Gastroesophageal sphincter (tissue), 4 donors: ENCODE measurements at regions not wholly inside any gene's neighbourhood (a gene's known extent, or its start where the extent isn't known, plus 50 kb on each side); places are given as distances from the start of the nearest gene placed in this dataset.

ENCODE experiments used
- ATAC-seq: fragments of 150-250 bp; one replicate; pipeline ENCODE4 v1.9.1; 2016; ENCODE audit warnings: mild to moderate bottlenecking, moderate library complexity
- H3K27ac ChIP-seq, 4 donors: fragments of 200-600 bp; sonication (generic) in 3 of 4; 1 replicate in 3 of 4; 2 replicates in 1 of 4; pipeline ENCODE4 v1.5.1; 2016 to 2019
- H3K27me3 ChIP-seq: fragments of 200-600 bp; sonication (generic); one replicate; pipeline ENCODE4 v1.5.1; 2019
- H3K36me3 ChIP-seq, 2 donors: fragments of 200-600 bp; sonication (generic); one replicate each; pipeline ENCODE4 v1.5.1; 2019; ENCODE audit warnings: control low read depth in 1 of 2
- H3K4me1 ChIP-seq, 3 donors: fragments of 200-600 bp; sonication (generic); 1 replicate in 2 of 3; 2 replicates in 1 of 3; pipeline ENCODE4 v1.5.1; 2016 to 2019; ENCODE audit warnings: control low read depth in 2 of 3
- H3K4me3 ChIP-seq, 2 donors: fragments of 200-600 bp; sonication (generic); one replicate each; pipeline ENCODE4 v1.5.1; 2019; ENCODE audit warnings: mild to moderate bottlenecking in 1 of 2, moderate library complexity in 1 of 2
- H3K9me3 ChIP-seq, 3 donors: fragments of 200-600 bp; sonication (generic); one replicate each; pipeline ENCODE4 v1.5.1; 2017 to 2019; ENCODE audit warnings: control low read depth in 2 of 3
- EP300 ChIP-seq: sonication (generic); formaldehyde crosslinking; IDR thresholded peaks from one replicate; pipeline ENCODE4 v1.6.1; 2017; ENCODE audit warnings: antibody characterized with exemption, mild to moderate bottlenecking
- POLR2A ChIP-seq, 2 donors: fragments of 450-650 bp; IDR thresholded peaks; one replicate each; pipeline ENCODE4 v1.6.1; 2017; ENCODE audit warnings: antibody characterized with exemption in 2 of 2, mild to moderate bottlenecking in 2 of 2, moderate library complexity in 1 of 2
- POLR2AphosphoS5 ChIP-seq: sonication (generic); formaldehyde crosslinking; IDR thresholded peaks from one replicate; pipeline ENCODE4 v1.6.1; 2017; ENCODE audit warnings: antibody characterized with exemption
- WGBS, 2 donors: methylation state at CpG; one replicate each; pipeline ENCODE4 v1.1.5; 2018; ENCODE audit warnings: low coverage in 1 of 2; 5-methylcytosine and 5-hydroxymethylcytosine counted together
- TF ChIP-seq, protein P1 (sequence below), 4 experiments: fragments of 200-600 bp in 2 of 4; fragments of 450-650 bp in 2 of 4; sonication (generic) in 1 of 4; IDR thresholded peaks; one replicate each; pipeline ENCODE4 v1.5.1; 2017 to 2019; ENCODE audit warnings: antibody characterized with exemption in 4 of 4, mild to moderate bottlenecking in 2 of 4, moderate library complexity in 2 of 4

DNA sequence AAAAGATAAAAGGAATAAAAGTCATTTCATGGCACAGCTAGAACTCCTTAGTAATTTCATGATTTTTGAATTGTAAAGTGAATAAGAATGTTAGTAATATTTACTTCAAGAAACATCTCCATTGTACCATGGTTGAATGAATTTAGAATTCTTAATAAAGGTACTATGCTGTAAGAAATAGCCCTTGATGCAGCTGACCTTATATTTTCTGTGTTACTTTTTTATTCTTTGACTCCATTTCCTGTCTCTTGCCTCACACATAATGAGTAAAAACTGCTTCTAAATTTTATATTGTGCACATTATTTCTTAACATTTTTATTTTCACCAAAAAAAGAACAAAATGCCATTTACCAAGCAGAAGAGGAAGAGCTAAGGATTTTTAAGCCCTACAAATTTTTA, 81.9 kb upstream of the PDHA2 start:
- TF ChIP-seq EP300 (no peak), POLR2AphosphoS5 (no peak)
- TF ChIP-seq, protein P1, sequence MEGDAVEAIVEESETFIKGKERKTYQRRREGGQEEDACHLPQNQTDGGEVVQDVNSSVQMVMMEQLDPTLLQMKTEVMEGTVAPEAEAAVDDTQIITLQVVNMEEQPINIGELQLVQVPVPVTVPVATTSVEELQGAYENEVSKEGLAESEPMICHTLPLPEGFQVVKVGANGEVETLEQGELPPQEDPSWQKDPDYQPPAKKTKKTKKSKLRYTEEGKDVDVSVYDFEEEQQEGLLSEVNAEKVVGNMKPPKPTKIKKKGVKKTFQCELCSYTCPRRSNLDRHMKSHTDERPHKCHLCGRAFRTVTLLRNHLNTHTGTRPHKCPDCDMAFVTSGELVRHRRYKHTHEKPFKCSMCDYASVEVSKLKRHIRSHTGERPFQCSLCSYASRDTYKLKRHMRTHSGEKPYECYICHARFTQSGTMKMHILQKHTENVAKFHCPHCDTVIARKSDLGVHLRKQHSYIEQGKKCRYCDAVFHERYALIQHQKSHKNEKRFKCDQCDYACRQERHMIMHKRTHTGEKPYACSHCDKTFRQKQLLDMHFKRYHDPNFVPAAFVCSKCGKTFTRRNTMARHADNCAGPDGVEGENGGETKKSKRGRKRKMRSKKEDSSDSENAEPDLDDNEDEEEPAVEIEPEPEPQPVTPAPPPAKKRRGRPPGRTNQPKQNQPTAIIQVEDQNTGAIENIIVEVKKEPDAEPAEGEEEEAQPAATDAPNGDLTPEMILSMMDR (IDR thresholded peaks at IDR 0.05), result no peak
- no peak for ATAC-seq

DNA sequence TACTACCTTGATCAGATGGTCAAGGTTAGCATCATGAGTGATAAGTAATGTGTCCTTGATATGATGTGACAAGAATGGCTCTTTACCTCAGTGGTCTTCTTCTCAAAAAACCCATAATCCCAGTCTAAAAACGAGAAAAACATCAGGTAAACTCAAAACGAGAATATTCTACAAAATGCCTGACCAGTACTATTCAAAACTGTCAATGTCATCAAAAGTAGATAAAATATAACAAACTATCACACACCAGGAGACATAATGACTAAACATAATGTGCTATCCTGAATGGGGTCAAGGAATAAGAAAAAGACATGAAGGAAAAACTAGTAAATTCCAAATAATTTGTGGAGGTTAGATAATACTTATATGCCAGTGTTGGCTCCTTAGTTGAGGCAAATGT, 85.2 kb upstream of the PDHA2 start:
- WGBS, 2 donors, result 60 to 80% methylated on average over 2 of the region's 2 CpGs
- Histone ChIP-seq H3K27ac (no peak overlapping the region), H3K4me1 (no peaks in the 10 kb centered on the region), H3K36me3 (no peaks in the 10 kb centered on the region), H3K4me3 (no peak overlapping the region), H3K9me3 (no peaks in the 10 kb centered on the region), H3K27me3 (no peaks in the 10 kb centered on the region)
- no peak for ATAC-seq
- no peak for TF ChIP-seq POLR2AphosphoS5
- TF ChIP-seq EP300, result no peak
- TF ChIP-seq POLR2A (IDR thresholded peaks at IDR 0.05), result no peak
- TF ChIP-seq, protein P1 (IDR thresholded peaks at IDR 0.05), result no peak

More for the DNA sequence above, 81.9 kb upstream of the PDHA2 start:
- H3K36me3 ChIP-seq, result no peaks in the 10 kb centered on the region
- H3K9me3 ChIP-seq, result no peaks in the 10 kb centered on the region
- no peaks in the 10 kb centered on the region for H3K4me1 ChIP-seq
- no peak overlapping the region for H3K27ac ChIP-seq
- H3K4me3 ChIP-seq, result no peak overlapping the region
- H3K27me3 ChIP-seq, result no peaks in the 10 kb centered on the region

DNA sequence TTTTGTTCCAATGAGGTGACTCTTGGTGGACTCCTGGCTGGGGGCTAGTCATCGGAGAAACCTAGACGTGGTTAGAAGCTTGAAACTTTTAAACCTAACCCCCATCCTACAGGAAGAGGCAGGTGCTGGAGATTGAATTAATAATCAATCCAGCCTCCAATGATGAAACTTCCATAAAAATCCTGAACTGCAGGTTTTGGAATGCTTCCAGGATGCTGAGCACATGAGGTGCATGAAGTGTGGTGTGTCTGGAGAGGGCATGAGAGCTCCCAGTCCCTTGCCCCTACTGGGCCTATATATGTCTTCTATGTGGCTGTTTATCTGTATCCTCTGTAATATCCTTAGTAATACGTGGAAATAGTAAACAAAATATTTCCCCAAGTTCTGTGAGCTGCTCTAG, 90.7 kb upstream of the PDHA2 start:
- 76 to 83% methylated on average over 3 of the region's 3 CpGs for WGBS, 2 donors
- Histone ChIP-seq H3K4me3 (no peak overlapping the region), H3K36me3 (no peaks in the 10 kb centered on the region), H3K9me3 (peaks cover 0 to 3% (median 0%) of the 10 kb centered on the region in 3 donors), H3K27ac (no peak overlapping the region), H3K4me1 (no peaks in the 10 kb centered on the region), H3K27me3 (no peaks in the 10 kb centered on the region)
- ATAC-seq, result no peak
- TF ChIP-seq, protein P1 (IDR thresholded peaks at IDR 0.05), result no peak
- TF ChIP-seq POLR2A (IDR thresholded peaks at IDR 0.05), result no peak
- no peak for TF ChIP-seq POLR2AphosphoS5
- no peak for TF ChIP-seq EP300

DNA sequence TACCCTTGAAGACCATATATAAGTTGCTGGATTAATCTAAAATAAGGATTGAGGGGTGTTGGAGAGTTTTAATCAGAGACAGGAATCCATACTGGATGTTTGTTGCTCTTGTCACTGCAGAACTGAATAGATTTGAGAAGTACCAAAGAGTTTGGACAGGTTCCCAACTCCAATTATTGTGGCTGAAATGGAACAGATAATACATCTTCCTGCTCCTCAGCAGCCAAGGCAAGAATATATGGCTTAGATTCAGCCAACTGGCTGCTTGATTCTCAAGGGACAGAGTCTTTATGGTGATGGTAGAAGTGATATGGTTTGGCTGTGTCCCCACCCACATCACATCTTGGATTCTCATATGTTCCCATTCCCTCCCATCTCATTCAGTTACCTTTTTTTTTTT, 97.0 kb upstream of the PDHA2 start:
- Histone ChIP-seq H3K27ac (no peak overlapping the region), H3K9me3 (peaks cover 0 to 11% (median 0%) of the 10 kb centered on the region in 3 donors), H3K27me3 (no peaks in the 10 kb centered on the region), H3K4me3 (no peak overlapping the region), H3K4me1 (no peaks in the 10 kb centered on the region), H3K36me3 (no peaks in the 10 kb centered on the region)
- TF ChIP-seq EP300, result no peak
- TF ChIP-seq POLR2A (IDR thresholded peaks at IDR 0.05), result no peak
- TF ChIP-seq, protein P1 (IDR thresholded peaks at IDR 0.05), result no peak
- TF ChIP-seq POLR2AphosphoS5, result no peak
- ATAC-seq, result no peak

DNA sequence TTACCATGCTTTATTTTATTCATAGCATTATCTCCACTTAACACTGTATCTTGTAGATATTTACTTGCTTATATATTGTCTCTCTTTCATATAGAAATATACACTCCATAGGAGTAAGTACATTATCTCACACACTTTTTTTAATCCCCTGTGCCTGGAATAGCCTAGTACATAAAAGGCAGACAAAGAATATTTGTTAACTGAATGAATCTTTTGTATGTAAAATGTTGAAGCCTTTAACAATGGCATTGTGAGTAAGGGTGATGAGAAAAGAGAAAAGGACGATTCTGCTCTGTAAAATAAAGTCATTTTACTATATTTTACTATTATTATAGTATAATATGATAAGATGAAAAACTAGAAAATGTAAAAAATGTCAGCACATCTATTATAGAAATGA, 97.7 kb upstream of the PDHA2 start:
- Histone ChIP-seq H3K27me3 (no peaks in the 10 kb centered on the region), H3K27ac (no peak overlapping the region), H3K9me3 (peaks cover 0 to 11% (median 0%) of the 10 kb centered on the region in 3 donors), H3K4me3 (no peak overlapping the region), H3K4me1 (no peaks in the 10 kb centered on the region), H3K36me3 (no peaks in the 10 kb centered on the region)
- WGBS, 2 donors, result 71 to 82% methylated on average over 1 of the region's 1 CpG
- TF ChIP-seq EP300, result no peak
- TF ChIP-seq, protein P1 (IDR thresholded peaks at IDR 0.05), result no peak
- no peak for TF ChIP-seq POLR2AphosphoS5
- no peak for TF ChIP-seq POLR2A (IDR thresholded peaks at IDR 0.05)
- no peak for ATAC-seq
